PC-3 (cell line): ENCODE measurements at regions not wholly inside any gene's neighbourhood (a gene's known extent, or its start where the extent isn't known, plus 50 kb on each side); places are given as distances from the start of the nearest gene placed in this dataset.

Experiments
- ATAC-seq: fragments of 200-7000 bp; cut with Tn5 transposase; 2 replicates; pipeline ENCODE4 v1.9.1; 2020; ENCODE audit warnings: mild to moderate bottlenecking, moderate library complexity
- BruUV-seq: library from RNA; stranded (reverse); fragments of 400-500 nt; replicated peaks from 2 replicates; lab custom pipeline; 2021; lab: Mats Ljungman, UMichigan
- CTCF ChIA-PET: fragments of 300-600 bp; sonication (Branson Sonifier 250); formaldehyde crosslinking; loops from one replicate; lab custom pipeline; 2022; ENCODE audit warnings: antibody characterized with exemption; lab: Charles Lee
- POLR2A ChIA-PET: fragments of 300-600 bp; sonication (Branson Sonifier 250); formaldehyde crosslinking; loops from one replicate; lab custom pipeline; 2022; ENCODE audit warnings: antibody characterized with exemption; ENCODE audit not compliant: unreplicated experiment; lab: Charles Lee
- DNase-seq: peaks from one replicate; pipeline ENCODE4 v3.0.0-alpha.2; 2015
- H2AFZ ChIP-seq: fragments of 300-600 bp; sonication (generic); 2 replicates; pipeline ENCODE4 v1.6.0; 2016; ENCODE audit warnings: antibody characterized with exemption, low read length
- H3F3A ChIP-seq: fragments of 300-600 bp; sonication (generic); one replicate; pipeline ENCODE4 v1.6.0; 2017; ENCODE audit warnings: antibody characterized with exemption, low read length, control low read depth, mild to moderate bottlenecking; ENCODE audit not compliant: unreplicated experiment
- H3K27ac ChIP-seq: fragments of 300-600 bp; sonication (generic); 2 replicates; pipeline ENCODE4 v1.5.1; 2016; ENCODE audit warnings: mild to moderate bottlenecking, low read length
- H3K27me3 ChIP-seq: fragments of 300-600 bp; sonication (generic); 2 replicates; pipeline ENCODE4 v1.6.1; 2016; ENCODE audit warnings: low read length, mixed read lengths
- H3K36me3 ChIP-seq: fragments of 300-600 bp; sonication (generic); 2 replicates; pipeline ENCODE4 v1.6.1; 2016; ENCODE audit warnings: low read depth, mixed run types, low read length, mixed read lengths
- H3K4me1 ChIP-seq: fragments of 300-600 bp; sonication (generic); 2 replicates; pipeline ENCODE4 v1.5.1; 2016; ENCODE audit warnings: low read length; ENCODE audit not compliant: insufficient read depth
- H3K4me2 ChIP-seq: fragments of 300-600 bp; sonication (generic); 2 replicates; pipeline ENCODE4 v1.6.0; 2016; ENCODE audit warnings: low read length
- H3K4me3 ChIP-seq: fragments of 300-600 bp; sonication (generic); 2 replicates; pipeline ENCODE4 v1.5.1; 2016; ENCODE audit warnings: mild to moderate bottlenecking, low read length, mixed read lengths
- H3K79me2 ChIP-seq: fragments of 300-600 bp; sonication (generic); 2 replicates; pipeline ENCODE4 v1.6.1; 2017; ENCODE audit warnings: low read length, mixed read lengths
- H3K9ac ChIP-seq: fragments of 300-600 bp; sonication (generic); 2 replicates; pipeline ENCODE4 v1.6.0; 2016; ENCODE audit warnings: mild to moderate bottlenecking, low read length
- H3K9me2 ChIP-seq: fragments of 300-600 bp; sonication (generic); replicated peaks from 2 replicates; pipeline ENCODE4 v1.6.1; 2016; ENCODE audit warnings: mixed run types, low read length, mixed read lengths
- H3K9me3 ChIP-seq: fragments of 300-600 bp; sonication (generic); 2 replicates; pipeline ENCODE4 v1.6.1; 2016; ENCODE audit warnings: low read length, mixed read lengths
- H4K20me1 ChIP-seq: fragments of 300-600 bp; sonication (generic); 2 replicates; pipeline ENCODE4 v1.6.1; 2016; ENCODE audit warnings: low read length, mixed read lengths
- EZH2 ChIP-seq: fragments of 300-600 bp; sonication (generic); IDR thresholded peaks from one replicate; pipeline ENCODE4 v1.6.1; 2017; ENCODE audit warnings: antibody characterized with exemption, mild to moderate bottlenecking, low read length; ENCODE audit not compliant: unreplicated experiment
- EZH2phosphoT487 ChIP-seq: fragments of 300-600 bp; sonication (generic); IDR thresholded peaks from 2 replicates; pipeline ENCODE4 v1.6.1; 2018; ENCODE audit warnings: mild to moderate bottlenecking, antibody characterized with exemption, low read length, borderline replicate concordance
- intact Hi-C: fragments of 100-400 bp; cut with micrococcal nuclease; formaldehyde crosslinking; loops from 2 replicates; pipeline ENCODE4 v1.9.0; 2023
- TF ChIP-seq, protein P1 (sequence below): fragments of 300-600 bp; sonication (generic); conservative IDR thresholded peaks from 2 replicates; pipeline ENCODE4 v1.5.1; 2017; ENCODE audit warnings: antibody characterized with exemption, low read depth, mild to moderate bottlenecking, low read length

DNA sequence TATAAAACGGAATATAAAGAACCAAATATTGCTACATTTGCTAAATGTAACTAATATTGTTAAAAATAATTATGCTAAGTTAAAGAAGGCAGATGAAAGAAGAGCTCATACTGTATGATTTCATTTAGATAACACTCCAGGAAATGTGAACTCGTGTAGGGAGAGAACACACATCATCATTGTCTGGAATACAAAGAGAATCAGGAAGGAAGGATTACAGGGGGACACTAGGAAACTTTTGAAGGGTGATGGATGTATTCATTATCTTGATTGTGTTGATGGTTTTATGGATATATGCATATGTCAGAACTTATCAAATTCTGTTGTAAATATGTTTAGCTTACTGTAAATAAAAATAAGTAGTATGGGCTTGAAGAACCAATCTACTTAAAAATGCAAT is 104.1 kb upstream of the TRIB2 start:
- intact Hi-C loops, result no loop called here

DNA sequence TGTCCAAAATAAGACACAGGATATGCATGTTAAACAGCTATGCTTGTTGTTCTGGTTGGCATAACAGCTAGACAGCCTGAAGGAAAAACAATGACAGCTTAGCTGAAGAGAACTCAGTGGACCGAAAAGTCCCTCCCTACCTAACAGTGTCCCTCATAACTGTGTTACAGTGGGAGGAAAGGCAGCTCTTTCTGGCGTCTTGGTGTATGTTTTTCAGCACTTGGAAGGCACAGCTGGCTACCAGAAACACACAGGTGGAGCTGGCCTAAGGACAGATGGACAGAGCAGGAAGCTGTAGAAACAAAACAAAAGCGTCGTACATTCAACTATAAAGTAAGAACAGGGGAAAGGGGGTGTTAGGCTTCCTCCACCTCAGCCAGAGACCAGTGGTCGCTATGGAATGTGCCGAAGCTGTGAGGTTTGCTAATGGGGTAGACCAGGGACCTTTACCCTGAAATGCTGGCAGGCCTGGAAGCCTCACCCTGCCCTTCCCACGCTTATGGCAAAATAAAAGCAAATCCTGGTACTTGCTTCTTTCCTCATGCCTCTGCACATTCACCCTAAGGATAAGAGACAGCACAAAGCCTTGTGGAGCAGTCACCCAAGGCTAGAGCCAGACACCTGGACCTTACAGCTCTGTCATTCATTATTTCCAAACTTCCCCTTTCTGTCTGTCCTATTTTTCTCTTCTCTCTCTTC is 103.5 kb upstream of the TRIB2 start:
- no peaks in the 10 kb centered on the region for H3K36me3 ChIP-seq
- no peaks in the 10 kb centered on the region for H4K20me1 ChIP-seq
- CTCF ChIA-PET, result no interaction called here
- no peak overlapping the region for H3K27ac ChIP-seq
- H2AFZ ChIP-seq, result no peak overlapping the region
- no peaks in the 10 kb centered on the region for H3K79me2 ChIP-seq
- no peak overlapping the region for H3K9ac ChIP-seq
- no peak overlapping the region for H3K4me3 ChIP-seq
- H3K27me3 ChIP-seq, result no peaks in the 10 kb centered on the region
- no peak for DNase-seq
- TF ChIP-seq EZH2, result no peak
- no peak for TF ChIP-seq EZH2phosphoT487
- TF ChIP-seq, protein P1, sequence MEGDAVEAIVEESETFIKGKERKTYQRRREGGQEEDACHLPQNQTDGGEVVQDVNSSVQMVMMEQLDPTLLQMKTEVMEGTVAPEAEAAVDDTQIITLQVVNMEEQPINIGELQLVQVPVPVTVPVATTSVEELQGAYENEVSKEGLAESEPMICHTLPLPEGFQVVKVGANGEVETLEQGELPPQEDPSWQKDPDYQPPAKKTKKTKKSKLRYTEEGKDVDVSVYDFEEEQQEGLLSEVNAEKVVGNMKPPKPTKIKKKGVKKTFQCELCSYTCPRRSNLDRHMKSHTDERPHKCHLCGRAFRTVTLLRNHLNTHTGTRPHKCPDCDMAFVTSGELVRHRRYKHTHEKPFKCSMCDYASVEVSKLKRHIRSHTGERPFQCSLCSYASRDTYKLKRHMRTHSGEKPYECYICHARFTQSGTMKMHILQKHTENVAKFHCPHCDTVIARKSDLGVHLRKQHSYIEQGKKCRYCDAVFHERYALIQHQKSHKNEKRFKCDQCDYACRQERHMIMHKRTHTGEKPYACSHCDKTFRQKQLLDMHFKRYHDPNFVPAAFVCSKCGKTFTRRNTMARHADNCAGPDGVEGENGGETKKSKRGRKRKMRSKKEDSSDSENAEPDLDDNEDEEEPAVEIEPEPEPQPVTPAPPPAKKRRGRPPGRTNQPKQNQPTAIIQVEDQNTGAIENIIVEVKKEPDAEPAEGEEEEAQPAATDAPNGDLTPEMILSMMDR, result no peak
- POLR2A ChIA-PET, result no interaction called here
- H3F3A ChIP-seq, result no peaks in the 10 kb centered on the region
- BruUV-seq, result no TSS peak
- no peak for ATAC-seq
- intact Hi-C loops, result no loop called here
- peaks cover under 1% of the 10 kb centered on the region; the same call in 1 of the 2 replicates for H3K4me1 ChIP-seq
- no peaks in the 10 kb centered on the region for H3K9me3 ChIP-seq
- H3K9me2 ChIP-seq, result no peaks in the 10 kb centered on the region
- no peak overlapping the region for H3K4me2 ChIP-seq

More for the DNA sequence above, 104.1 kb upstream of the TRIB2 start:
- Histone ChIP-seq H3K36me3 (no peaks in the 10 kb centered on the region), H3K9ac (no peak overlapping the region), H3K4me2 (no peak overlapping the region), H3K27me3 (no peaks in the 10 kb centered on the region), H2AFZ (no peak overlapping the region), H3K79me2 (no peaks in the 10 kb centered on the region), H3F3A (no peaks in the 10 kb centered on the region), H3K9me3 (no peaks in the 10 kb centered on the region), H4K20me1 (no peaks in the 10 kb centered on the region), H3K27ac (no peak overlapping the region), H3K9me2 (no peaks in the 10 kb centered on the region), H3K4me3 (no peak overlapping the region), H3K4me1 (peaks cover 7% of the 10 kb centered on the region)
- no peak for DNase-seq
- no TSS peak for BruUV-seq
- TF ChIP-seq EZH2 (no peak), EZH2phosphoT487 (no peak)
- TF ChIP-seq, protein P1, result no peak
- ATAC-seq, result no peak
- CTCF ChIA-PET, result no interaction called here
- POLR2A ChIA-PET, result no interaction called here

DNA sequence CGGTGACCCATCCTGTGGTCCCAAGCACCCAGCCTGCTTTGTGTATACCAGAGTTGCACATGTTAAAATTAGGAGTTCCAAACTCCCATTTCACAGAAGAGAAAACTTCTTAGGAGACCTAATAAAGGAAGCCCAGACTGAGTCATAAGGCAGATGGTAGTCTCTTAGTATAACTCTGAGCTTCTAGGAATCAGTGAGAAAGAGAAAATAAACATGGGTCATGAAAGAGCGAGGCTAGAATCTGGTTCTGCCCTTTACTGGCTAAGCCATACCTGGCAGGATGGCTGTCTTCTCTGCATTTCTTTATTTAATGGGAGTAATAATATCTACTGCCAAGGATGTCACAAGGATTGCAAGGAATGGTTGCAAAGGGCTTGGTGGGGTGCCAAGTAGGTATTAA is 101.2 kb upstream of the TRIB2 start:
- Histone ChIP-seq H3K79me2 (no peaks in the 10 kb centered on the region), H3F3A (no peaks in the 10 kb centered on the region), H3K27me3 (no peaks in the 10 kb centered on the region), H2AFZ (no peak overlapping the region), H3K4me3 (no peak overlapping the region), H3K4me1 (peaks cover 6% of the 10 kb centered on the region), H3K27ac (no peak overlapping the region), H3K36me3 (no peaks in the 10 kb centered on the region), H3K9me3 (no peaks in the 10 kb centered on the region), H3K9me2 (no peaks in the 10 kb centered on the region), H4K20me1 (no peaks in the 10 kb centered on the region), H3K4me2 (no peak overlapping the region), H3K9ac (no peak overlapping the region)
- intact Hi-C loops, result no loop called here
- ChIA-PET POLR2A (no interaction called here), CTCF (no interaction called here)
- peak; percentile 10 for DNase-seq
- no TSS peak for BruUV-seq
- no peak for TF ChIP-seq EZH2
- TF ChIP-seq, protein P1, result no peak
- no peak for TF ChIP-seq EZH2phosphoT487
- no peak for ATAC-seq
